A673 (cell line): ENCODE measurements at regions not wholly inside any gene's neighbourhood (a gene's known extent, or its start where the extent isn't known, plus 50 kb on each side); places are given as distances from the start of the nearest gene placed in this dataset.

Experiments
- CTCF ChIP-seq: fragments of 300-800, 200-600 bp; sonication (generic); conservative IDR thresholded peaks from 2 replicates; pipeline ENCODE4 v1.5.1; 2017; ENCODE audit warnings: low read depth, mild to moderate bottlenecking, antibody characterized with exemption, low read length, moderate library complexity, mixed read lengths
- EZH2 ChIP-seq: fragments of 200-600 bp; sonication (generic); IDR thresholded peaks from 2 replicates; pipeline ENCODE4 v1.6.1; 2017; ENCODE audit warnings: borderline replicate concordance, low read depth, mild to moderate bottlenecking, mixed read lengths, antibody characterized with exemption, low read length; ENCODE audit not compliant: poor library complexity, severe bottlenecking

- TF ChIP-seq CTCF: no peak
- no peak for TF ChIP-seq EZH2
Observed at GRCh38 chrX:45518552-45518951, 317.9 kb upstream of the DIPK2B start.
